ENCODE measurements at regions not wholly inside any gene's neighbourhood (a gene's known extent, or its start where the extent isn't known, plus 50 kb on each side); places are given as distances from the start of the nearest gene placed in this dataset.

GRCh38 chr2:150417278-150417677, 70.2 kb downstream of the RND3 start:
- no peak for DNase-seq (ENCODE audit: low read depth in 2 of 2)

- no peak for DNase-seq (ENCODE audit: low read depth in 2 of 2)
Observed at GRCh38 chr2:150415022-150415421, 72.4 kb downstream of the RND3 start.

GRCh38 chr2:150413910-150414309, 73.6 kb downstream of the RND3 start:
- DNase-seq (ENCODE audit: low read depth in 2 of 2): no peak

- no peak for DNase-seq (ENCODE audit: low read depth in 2 of 2)
Observed at GRCh38 chr2:150413366-150413765, 74.1 kb downstream of the RND3 start.

GRCh38 chr2:150410809-150411208, 76.7 kb downstream of the RND3 start:
- no peak for DNase-seq (ENCODE audit: low read depth in 2 of 2)

- no peak for DNase-seq (ENCODE audit: low read depth in 2 of 2)
Observed at GRCh38 chr2:150409196-150409595, 78.3 kb downstream of the RND3 start.

GRCh38 chr2:150404147-150404546, 83.3 kb downstream of the RND3 start:
- no peak for DNase-seq (ENCODE audit: low read depth in 2 of 2)

GRCh38 chr2:150403457-150403856, 84.0 kb downstream of the RND3 start:
- no peak for DNase-seq (ENCODE audit: low read depth in 2 of 2)

GRCh38 chr2:150402953-150403352, 84.5 kb downstream of the RND3 start:
- no peak for DNase-seq (ENCODE audit: low read depth in 2 of 2)

GRCh38 chr2:150400849-150401248, 86.6 kb downstream of the RND3 start:
- no peak for DNase-seq (ENCODE audit: low read depth in 2 of 2)

- DNase-seq (ENCODE audit: low read depth in 2 of 2): no peak
Observed at GRCh38 chr2:150392614-150393013, 94.9 kb downstream of the RND3 start.

- no peak for DNase-seq (ENCODE audit: low read depth in 2 of 2)
Observed at GRCh38 chr2:150391779-150392178, 95.7 kb downstream of the RND3 start.

GRCh38 chr2:150389447-150389846, 98.0 kb downstream of the RND3 start:
- no peak for DNase-seq (ENCODE audit: low read depth in 2 of 2)

- DNase-seq (ENCODE audit: low read depth in 2 of 2): no peak
Observed at GRCh38 chr2:150388289-150388625, 99.2 kb downstream of the RND3 start.

- no peak for DNase-seq (ENCODE audit: low read depth in 2 of 2)
Observed at GRCh38 chr2:150387586-150388288, 99.7 kb downstream of the RND3 start.

GRCh38 chr2:150385211-150385610, 102.3 kb downstream of the RND3 start:
- DNase-seq (ENCODE audit: low read depth in 2 of 2): no peak

GRCh38 chr2:150383587-150383986, 103.9 kb downstream of the RND3 start:
- DNase-seq (ENCODE audit: low read depth in 2 of 2): no peak

GRCh38 chr2:150379166-150379565, 108.3 kb downstream of the RND3 start:
- no peak for DNase-seq (ENCODE audit: low read depth in 2 of 2)

- no peak for DNase-seq (ENCODE audit: low read depth in 2 of 2)
Observed at GRCh38 chr2:150378686-150379085, 108.8 kb downstream of the RND3 start.

- no peak for DNase-seq (ENCODE audit: low read depth in 2 of 2)
Observed at GRCh38 chr2:150376553-150377335, 110.7 kb downstream of the RND3 start.

- DNase-seq (ENCODE audit: low read depth in 2 of 2): no peak
Observed at GRCh38 chr2:150375333-150375732, 112.1 kb downstream of the RND3 start.

GRCh38 chr2:150374492-150374891, 113.0 kb downstream of the RND3 start:
- DNase-seq (ENCODE audit: low read depth in 2 of 2): no peak

- DNase-seq (ENCODE audit: low read depth in 2 of 2): no peak
Observed at GRCh38 chr2:150373374-150373773, 114.1 kb downstream of the RND3 start.
